ENCODE measurements at regions not wholly inside any gene's neighbourhood (a gene's known extent, or its start where the extent isn't known, plus 50 kb on each side); places are given as distances from the start of the nearest gene placed in this dataset.

- TF ChIP-seq, protein P1, sequence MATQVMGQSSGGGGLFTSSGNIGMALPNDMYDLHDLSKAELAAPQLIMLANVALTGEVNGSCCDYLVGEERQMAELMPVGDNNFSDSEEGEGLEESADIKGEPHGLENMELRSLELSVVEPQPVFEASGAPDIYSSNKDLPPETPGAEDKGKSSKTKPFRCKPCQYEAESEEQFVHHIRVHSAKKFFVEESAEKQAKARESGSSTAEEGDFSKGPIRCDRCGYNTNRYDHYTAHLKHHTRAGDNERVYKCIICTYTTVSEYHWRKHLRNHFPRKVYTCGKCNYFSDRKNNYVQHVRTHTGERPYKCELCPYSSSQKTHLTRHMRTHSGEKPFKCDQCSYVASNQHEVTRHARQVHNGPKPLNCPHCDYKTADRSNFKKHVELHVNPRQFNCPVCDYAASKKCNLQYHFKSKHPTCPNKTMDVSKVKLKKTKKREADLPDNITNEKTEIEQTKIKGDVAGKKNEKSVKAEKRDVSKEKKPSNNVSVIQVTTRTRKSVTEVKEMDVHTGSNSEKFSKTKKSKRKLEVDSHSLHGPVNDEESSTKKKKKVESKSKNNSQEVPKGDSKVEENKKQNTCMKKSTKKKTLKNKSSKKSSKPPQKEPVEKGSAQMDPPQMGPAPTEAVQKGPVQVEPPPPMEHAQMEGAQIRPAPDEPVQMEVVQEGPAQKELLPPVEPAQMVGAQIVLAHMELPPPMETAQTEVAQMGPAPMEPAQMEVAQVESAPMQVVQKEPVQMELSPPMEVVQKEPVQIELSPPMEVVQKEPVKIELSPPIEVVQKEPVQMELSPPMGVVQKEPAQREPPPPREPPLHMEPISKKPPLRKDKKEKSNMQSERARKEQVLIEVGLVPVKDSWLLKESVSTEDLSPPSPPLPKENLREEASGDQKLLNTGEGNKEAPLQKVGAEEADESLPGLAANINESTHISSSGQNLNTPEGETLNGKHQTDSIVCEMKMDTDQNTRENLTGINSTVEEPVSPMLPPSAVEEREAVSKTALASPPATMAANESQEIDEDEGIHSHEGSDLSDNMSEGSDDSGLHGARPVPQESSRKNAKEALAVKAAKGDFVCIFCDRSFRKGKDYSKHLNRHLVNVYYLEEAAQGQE (IDR thresholded peaks at IDR 0.05; ENCODE audit: borderline replicate concordance), result no peak
Observed at GRCh38 chr1:38781872-38782617, 77.5 kb downstream of the RRAGC start (continued).

- Histone ChIP-seq H2AFZ (ENCODE audit: low read depth, low read length) (no peak overlapping the region), H3K4me2 (ENCODE audit: low read length) (no peak overlapping the region), H3K27me3 (ENCODE audit: insufficient read depth, low read depth, low read length) (no peaks in the 10 kb centered on the region), H3K79me2 (replicated peaks; ENCODE audit: insufficient read depth, low read length) (no peaks in the 10 kb centered on the region), H3K36me3 (ENCODE audit: insufficient read depth, low read length) (no peaks in the 10 kb centered on the region), H4K20me1 (ENCODE audit: insufficient read depth) (no peaks in the 10 kb centered on the region), H3K27ac (ENCODE audit: low read length) (no peak overlapping the region), H3K9me2 (ENCODE audit: insufficient read depth, low read length) (no peaks in the 10 kb centered on the region), H3K4me3 (ENCODE audit: low read length) (no peak overlapping the region), H3K9me3 (ENCODE audit: low read length) (no peaks in the 10 kb centered on the region), H3K9ac (ENCODE audit: low read length) (no peak overlapping the region), H3F3A (ENCODE audit: insufficient read depth, low read length, poor library complexity, severe bottlenecking) (no peaks in the 10 kb centered on the region)
- TF ChIP-seq TAF1 (IDR thresholded peaks at IDR 0.05; ENCODE audit: low read depth), result no peak
- no peak for TF ChIP-seq MXI1 (conservative IDR thresholded peaks at IDR 0.05; ENCODE audit: poor library complexity, severe bottlenecking)
Observed at GRCh38 chr1:38780133-38780532, 79.4 kb downstream of the RRAGC start.

- Histone ChIP-seq H3K27me3 (ENCODE audit: insufficient read depth, low read depth, low read length) (no peaks in the 10 kb centered on the region), H3K9me2 (ENCODE audit: insufficient read depth, low read length) (no peaks in the 10 kb centered on the region), H3F3A (ENCODE audit: insufficient read depth, low read length, poor library complexity, severe bottlenecking) (no peaks in the 10 kb centered on the region), H2AFZ (ENCODE audit: low read depth, low read length) (no peak overlapping the region), H3K9ac (ENCODE audit: low read length) (no peak overlapping the region), H3K9me3 (ENCODE audit: low read length) (no peaks in the 10 kb centered on the region), H3K4me3 (ENCODE audit: low read length) (no peak overlapping the region), H3K4me2 (ENCODE audit: low read length) (no peak overlapping the region), H3K36me3 (ENCODE audit: insufficient read depth, low read length) (no peaks in the 10 kb centered on the region), H4K20me1 (ENCODE audit: insufficient read depth) (no peaks in the 10 kb centered on the region), H3K27ac (ENCODE audit: low read length) (no peak overlapping the region), H3K79me2 (replicated peaks; ENCODE audit: insufficient read depth, low read length) (no peaks in the 10 kb centered on the region)
- TF ChIP-seq POLR2AphosphoS5 (IDR thresholded peaks at IDR 0.05) (no peak), SMC3 (conservative IDR thresholded peaks at IDR 0.05; ENCODE audit: poor library complexity) (no peak)
- TF ChIP-seq, protein P2, sequence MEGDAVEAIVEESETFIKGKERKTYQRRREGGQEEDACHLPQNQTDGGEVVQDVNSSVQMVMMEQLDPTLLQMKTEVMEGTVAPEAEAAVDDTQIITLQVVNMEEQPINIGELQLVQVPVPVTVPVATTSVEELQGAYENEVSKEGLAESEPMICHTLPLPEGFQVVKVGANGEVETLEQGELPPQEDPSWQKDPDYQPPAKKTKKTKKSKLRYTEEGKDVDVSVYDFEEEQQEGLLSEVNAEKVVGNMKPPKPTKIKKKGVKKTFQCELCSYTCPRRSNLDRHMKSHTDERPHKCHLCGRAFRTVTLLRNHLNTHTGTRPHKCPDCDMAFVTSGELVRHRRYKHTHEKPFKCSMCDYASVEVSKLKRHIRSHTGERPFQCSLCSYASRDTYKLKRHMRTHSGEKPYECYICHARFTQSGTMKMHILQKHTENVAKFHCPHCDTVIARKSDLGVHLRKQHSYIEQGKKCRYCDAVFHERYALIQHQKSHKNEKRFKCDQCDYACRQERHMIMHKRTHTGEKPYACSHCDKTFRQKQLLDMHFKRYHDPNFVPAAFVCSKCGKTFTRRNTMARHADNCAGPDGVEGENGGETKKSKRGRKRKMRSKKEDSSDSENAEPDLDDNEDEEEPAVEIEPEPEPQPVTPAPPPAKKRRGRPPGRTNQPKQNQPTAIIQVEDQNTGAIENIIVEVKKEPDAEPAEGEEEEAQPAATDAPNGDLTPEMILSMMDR (IDR thresholded peaks at IDR 0.05; ENCODE audit: poor library complexity, severe bottlenecking), result no peak
Observed at GRCh38 chr1:38779491-38779890, 80.1 kb downstream of the RRAGC start.

GRCh38 chr1:38778521-38778920 is 81.1 kb downstream of the RRAGC start:
- Histone ChIP-seq H3K27ac (ENCODE audit: low read length) (no peak overlapping the region), H3K27me3 (ENCODE audit: insufficient read depth, low read depth, low read length) (no peaks in the 10 kb centered on the region), H3K79me2 (replicated peaks; ENCODE audit: insufficient read depth, low read length) (no peaks in the 10 kb centered on the region), H3K9ac (ENCODE audit: low read length) (no peak overlapping the region), H3F3A (ENCODE audit: insufficient read depth, low read length, poor library complexity, severe bottlenecking) (no peaks in the 10 kb centered on the region), H4K20me1 (ENCODE audit: insufficient read depth) (no peaks in the 10 kb centered on the region), H3K36me3 (ENCODE audit: insufficient read depth, low read length) (no peaks in the 10 kb centered on the region), H3K4me3 (ENCODE audit: low read length) (no peak overlapping the region), H3K4me2 (ENCODE audit: low read length) (no peak overlapping the region), H3K9me3 (ENCODE audit: low read length) (no peaks in the 10 kb centered on the region), H3K9me2 (ENCODE audit: insufficient read depth, low read length) (no peaks in the 10 kb centered on the region), H2AFZ (ENCODE audit: low read depth, low read length) (no peak overlapping the region)
- TF ChIP-seq, protein P1 (IDR thresholded peaks at IDR 0.05; ENCODE audit: borderline replicate concordance), result no peak
- no peak for TF ChIP-seq RAD21 (conservative IDR thresholded peaks at IDR 0.05)
- no peak for TF ChIP-seq POLR2AphosphoS5 (IDR thresholded peaks at IDR 0.05)
- no peak for TF ChIP-seq EZH2 (IDR thresholded peaks at IDR 0.05; ENCODE audit: borderline replicate concordance, insufficient read depth, low read length, poor library complexity, severe bottlenecking)
- TF ChIP-seq TAF1 (IDR thresholded peaks at IDR 0.05; ENCODE audit: low read depth), result no peak
- TF ChIP-seq SMC3 (conservative IDR thresholded peaks at IDR 0.05; ENCODE audit: poor library complexity), result no peak
- TF ChIP-seq, protein P2 (IDR thresholded peaks at IDR 0.05; ENCODE audit: poor library complexity, severe bottlenecking), result no peak
- no peak for TF ChIP-seq MXI1 (conservative IDR thresholded peaks at IDR 0.05; ENCODE audit: poor library complexity, severe bottlenecking)

Data from neural cell (in vitro differentiated cells).